B cell (primary cell): ENCODE measurements at regions not wholly inside any gene's neighbourhood (a gene's known extent, or its start where the extent isn't known, plus 50 kb on each side); places are given as distances from the start of the nearest gene placed in this dataset.

Experiments
- ATAC-seq: fragments of 200-7000 bp; cut with Tn5 transposase; one replicate; pipeline ENCODE4 v1.10.0; 2021; ENCODE audit warnings: low read depth, mild to moderate bottlenecking, moderate number of reproducible peaks, moderate library complexity
- CTCF ChIA-PET: fragments of 350-600 bp; sonication (Branson Sonifier 250); formaldehyde crosslinking; loops from one replicate; lab custom pipeline; 2021; ENCODE audit warnings: antibody characterized with exemption, inconsistent platforms; lab: Charles Lee
- POLR2A ChIA-PET: fragments of 350-600 bp; sonication (Branson Sonifier 250); formaldehyde crosslinking; loops from one replicate; lab custom pipeline; 2021; ENCODE audit warnings: antibody characterized with exemption; lab: Charles Lee
- DNase-seq: peaks from one replicate; pipeline ENCODE4 v3.0.0; 2013
- H2AFZ ChIP-seq: 2 replicates; pipeline ENCODE4 v1.6.1; 2012; ENCODE audit warnings: mild to moderate bottlenecking, low read depth, low read length; ENCODE audit not compliant: insufficient read depth, poor library complexity, severe bottlenecking
- H3K27ac ChIP-seq, 2 donors: 1 replicate in 1 of 2; 2 replicates in 1 of 2; pipeline ENCODE4 v1.5.1; 2012 to 2013; ENCODE audit warnings: low read length in 2 of 2, mild to moderate bottlenecking in 2 of 2, moderate library complexity in 1 of 2
- H3K27me3 ChIP-seq, 4 experiments: fragments of 200-600 bp in 1 of 4; sonication (generic) in 1 of 4; replicated peaks in 1 of 4; 1 replicate in 2 of 4; 2 replicates in 2 of 4; pipeline versions ENCODE4 v1.6.1 to v1.7.0; 2013 to 2016; ENCODE audit warnings: low read length in 3 of 4, mild to moderate bottlenecking in 2 of 4, mixed read lengths in 1 of 4, moderate library complexity in 1 of 4; ENCODE audit not compliant: insufficient read depth in 4 of 4, control insufficient read depth in 3 of 4; ENCODE audit errors: control extremely low read depth in 1 of 4
- H3K36me3 ChIP-seq, 2 experiments: replicated peaks in 1 of 2; 1 replicate in 1 of 2; 2 replicates in 1 of 2; pipeline versions ENCODE4 v1.6.1 to v1.7.1; 2013; ENCODE audit warnings: low read length in 1 of 2; ENCODE audit not compliant: insufficient read depth in 2 of 2, control insufficient read depth in 1 of 2; ENCODE audit errors: control extremely low read depth in 1 of 2, extremely low read depth in 1 of 2
- H3K4me1 ChIP-seq, 2 donors: fragments of 200-600 bp in 1 of 2; sonication (generic) in 1 of 2; 1 replicate in 1 of 2; 2 replicates in 1 of 2; pipeline versions ENCODE4 v1.5.1 to v1.6.1; 2013 to 2017; ENCODE audit warnings: low read length in 2 of 2; ENCODE audit not compliant: control insufficient read depth in 2 of 2, insufficient read depth in 2 of 2
- H3K4me2 ChIP-seq: replicated peaks from 2 replicates; pipeline ENCODE3; 2012; ENCODE audit warnings: mild to moderate bottlenecking, low read depth, low read length; ENCODE audit not compliant: poor library complexity, severe bottlenecking
- H3K4me3 ChIP-seq, 5 experiments: fragments of 200-600 bp in 1 of 5; sonication (generic) in 1 of 5; 1 replicate in 3 of 5; 2 replicates in 2 of 5; pipeline versions ENCODE4 v1.5.1 to v1.7.0; 2011 to 2016; ENCODE audit warnings: low read length in 4 of 5, mild to moderate bottlenecking in 4 of 5, low read depth in 2 of 5, control low read depth in 1 of 5, moderate library complexity in 1 of 5; ENCODE audit not compliant: insufficient read depth in 1 of 5; ENCODE audit errors: control extremely low read depth in 1 of 5, extremely low read depth in 1 of 5
- H3K79me2 ChIP-seq: fragments of 200-600 bp; sonication (generic); one replicate; pipeline ENCODE4 v1.6.0; 2016; ENCODE audit warnings: low read length; ENCODE audit not compliant: control insufficient read depth, insufficient read depth
- H3K9ac ChIP-seq: fragments of 200-600 bp; sonication (generic); 2 replicates; pipeline ENCODE4 v1.6.1; 2017; ENCODE audit warnings: mild to moderate bottlenecking, low read length, moderate library complexity
- H3K9me3 ChIP-seq, 3 donors: one replicate each; pipeline versions ENCODE4 v1.6.1 to v1.7.1; 2013; ENCODE audit warnings: low read length in 2 of 3; ENCODE audit not compliant: control insufficient read depth in 2 of 3, insufficient read depth in 1 of 3; ENCODE audit errors: control extremely low read depth in 1 of 3
- H4K20me1 ChIP-seq: 2 replicates; pipeline ENCODE4 v1.6.0; 2012; ENCODE audit warnings: mild to moderate bottlenecking, low read length; ENCODE audit not compliant: insufficient read depth, control insufficient read depth, poor library complexity, severe bottlenecking
- H3K27ac Mint-ChIP-seq: one replicate; pipeline ENCODE4 v1.8.0; 2021; ENCODE audit warnings: mixed read lengths
- H3K27me3 Mint-ChIP-seq: one replicate; pipeline ENCODE4 v1.8.0; 2021; ENCODE audit warnings: mixed read lengths
- H3K4me1 Mint-ChIP-seq: one replicate; pipeline ENCODE4 v1.8.0; 2021; ENCODE audit warnings: mixed read lengths
- H3K4me3 Mint-ChIP-seq: one replicate; pipeline ENCODE4 v1.8.0; 2021; ENCODE audit warnings: mixed read lengths
- H3K9me3 Mint-ChIP-seq: one replicate; pipeline ENCODE4 v1.8.0; 2022; ENCODE audit warnings: mixed read lengths; ENCODE audit not compliant: insufficient read depth
- EZH2 ChIP-seq: IDR thresholded peaks from 2 replicates; pipeline ENCODE4 v1.6.1; 2012; ENCODE audit warnings: borderline replicate concordance, low read depth, mild to moderate bottlenecking, moderate library complexity, low read length; ENCODE audit not compliant: insufficient read depth, poor library complexity, severe bottlenecking
- WGBS: methylation state at CpG from one replicate; pipeline ENCODE4 v1.1.5; 2013; ENCODE audit warnings: missing lambda C conversion rate; ENCODE audit not compliant: insufficient coverage; 5-methylcytosine and 5-hydroxymethylcytosine counted together
- intact Hi-C: fragments of 100-400 bp; cut with micrococcal nuclease; formaldehyde crosslinking; loops from one replicate; pipeline ENCODE4 v1.10.0; 2022
- TF ChIP-seq, protein P1 (sequence below): fragments of 200-600 bp; IDR thresholded peaks from one replicate; pipeline ENCODE4 v1.8.0; 2022; ENCODE audit warnings: antibody characterized with exemption, mild to moderate bottlenecking

- TF ChIP-seq, protein P1, sequence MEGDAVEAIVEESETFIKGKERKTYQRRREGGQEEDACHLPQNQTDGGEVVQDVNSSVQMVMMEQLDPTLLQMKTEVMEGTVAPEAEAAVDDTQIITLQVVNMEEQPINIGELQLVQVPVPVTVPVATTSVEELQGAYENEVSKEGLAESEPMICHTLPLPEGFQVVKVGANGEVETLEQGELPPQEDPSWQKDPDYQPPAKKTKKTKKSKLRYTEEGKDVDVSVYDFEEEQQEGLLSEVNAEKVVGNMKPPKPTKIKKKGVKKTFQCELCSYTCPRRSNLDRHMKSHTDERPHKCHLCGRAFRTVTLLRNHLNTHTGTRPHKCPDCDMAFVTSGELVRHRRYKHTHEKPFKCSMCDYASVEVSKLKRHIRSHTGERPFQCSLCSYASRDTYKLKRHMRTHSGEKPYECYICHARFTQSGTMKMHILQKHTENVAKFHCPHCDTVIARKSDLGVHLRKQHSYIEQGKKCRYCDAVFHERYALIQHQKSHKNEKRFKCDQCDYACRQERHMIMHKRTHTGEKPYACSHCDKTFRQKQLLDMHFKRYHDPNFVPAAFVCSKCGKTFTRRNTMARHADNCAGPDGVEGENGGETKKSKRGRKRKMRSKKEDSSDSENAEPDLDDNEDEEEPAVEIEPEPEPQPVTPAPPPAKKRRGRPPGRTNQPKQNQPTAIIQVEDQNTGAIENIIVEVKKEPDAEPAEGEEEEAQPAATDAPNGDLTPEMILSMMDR = no peak
- no peak for TF ChIP-seq EZH2
- 87% methylated on average over 8 of the region's 10 CpGs for WGBS
Observed at GRCh38 chr2:128467321-128467969, 148.8 kb upstream of the HS6ST1 start.

GRCh38 chr2:128468186-128468920, 149.7 kb upstream of the HS6ST1 start:
- H3K4me1 Mint-ChIP-seq = peaks cover 7% of the 10 kb centered on the region
- 94% methylated on average over 3 of the region's 3 CpGs for WGBS
- Histone ChIP-seq H3K27ac (no peak overlapping the region), H3K4me1 (peaks cover 12% of the 10 kb centered on the region in 2 donors), H3K4me2 (no peak overlapping the region), H3K79me2 (no peaks in the 10 kb centered on the region), H3K9ac (no peak overlapping the region), H3K9me3 (peaks cover 4 to 64% (median 42%) of the 10 kb centered on the region in 3 donors), H4K20me1 (no peaks in the 10 kb centered on the region), H3K36me3 (no peaks in the 10 kb centered on the region), H3K4me3 (no peak overlapping the region), H3K27me3 (peaks cover 0 to 8% (median 2%) of the 10 kb centered on the region in 4 experiments), H2AFZ (no peak overlapping the region)
- DNase-seq = no peak
- ATAC-seq = no peak
- H3K9me3 Mint-ChIP-seq = peaks cover 2% of the 10 kb centered on the region
- no peak overlapping the region for H3K4me3 Mint-ChIP-seq
- ChIA-PET CTCF (no interaction called here), POLR2A (no interaction called here)
- H3K27ac Mint-ChIP-seq = no peak overlapping the region
- TF ChIP-seq EZH2 = no peak
- TF ChIP-seq, protein P1 = no peak
- H3K27me3 Mint-ChIP-seq = peaks cover 3% of the 10 kb centered on the region
- intact Hi-C loops = no loop called here

More at GRCh38 chr2:128467321-128467969, 148.8 kb upstream of the HS6ST1 start:
- Histone ChIP-seq H3K79me2 (no peaks in the 10 kb centered on the region), H3K4me1 (peaks cover 3 to 5% of the 10 kb centered on the region in 2 donors), H3K4me2 (no peak overlapping the region), H3K27ac (no peak overlapping the region), H2AFZ (no peak overlapping the region), H3K27me3 (peaks cover 0 to 5% (median 0%) of the 10 kb centered on the region in 4 experiments), H3K9me3 (peaks cover 4 to 61% (median 42%) of the 10 kb centered on the region in 3 donors), H3K36me3 (no peaks in the 10 kb centered on the region), H3K9ac (no peak overlapping the region), H4K20me1 (no peaks in the 10 kb centered on the region), H3K4me3 (no peak overlapping the region)
- DNase-seq (no peak), ATAC-seq (no peak)
- H3K27ac Mint-ChIP-seq = no peak overlapping the region
- ChIA-PET CTCF (no interaction called here), POLR2A (no interaction called here)
- no peaks in the 10 kb centered on the region for H3K27me3 Mint-ChIP-seq
- intact Hi-C loops = no loop called here
- peaks cover 2% of the 10 kb centered on the region for H3K9me3 Mint-ChIP-seq
- no peaks in the 10 kb centered on the region for H3K4me1 Mint-ChIP-seq
- H3K4me3 Mint-ChIP-seq = no peak overlapping the region
